Fibroblast of skin of back (primary cell): ENCODE measurements at regions not wholly inside any gene's neighbourhood (a gene's known extent, or its start where the extent isn't known, plus 50 kb on each side); places are given as distances from the start of the nearest gene placed in this dataset.

Experiments
- DNase-seq: peaks from one replicate; pipeline ENCODE4 v3.0.0-alpha.2; 2013

DNA sequence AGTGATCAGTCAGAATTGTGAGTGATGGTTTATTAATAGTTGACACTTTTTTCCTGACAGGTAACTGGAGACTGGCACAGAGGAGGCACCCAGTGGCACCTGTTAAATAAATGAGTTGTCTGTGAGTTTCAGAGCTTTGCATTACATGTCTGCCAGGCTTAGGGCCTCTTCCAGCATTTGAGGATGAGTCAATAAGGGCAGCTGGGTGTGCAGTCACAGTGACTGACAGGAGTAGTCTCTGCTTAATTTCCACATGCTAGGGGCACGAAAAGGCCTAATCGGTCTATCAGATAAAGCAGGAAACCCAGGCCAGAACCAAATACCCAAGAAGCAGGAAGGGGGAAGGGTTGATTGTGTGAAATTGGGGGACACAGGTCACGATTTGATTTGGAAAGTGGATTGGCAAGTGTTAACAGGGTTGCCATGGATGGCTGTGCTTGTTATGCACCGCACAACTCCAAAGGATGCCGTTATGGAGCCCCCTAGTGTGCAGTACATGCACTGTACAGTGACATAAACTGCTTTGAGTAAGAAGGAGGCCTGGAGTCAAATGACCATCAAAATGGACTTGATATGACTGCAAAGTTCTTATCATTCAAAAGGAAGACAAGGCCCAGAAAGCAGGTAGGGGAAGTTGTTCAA lies 111.9 kb upstream of the GGTLC1 start:
- DNase-seq, result peak; percentile 64

DNA sequence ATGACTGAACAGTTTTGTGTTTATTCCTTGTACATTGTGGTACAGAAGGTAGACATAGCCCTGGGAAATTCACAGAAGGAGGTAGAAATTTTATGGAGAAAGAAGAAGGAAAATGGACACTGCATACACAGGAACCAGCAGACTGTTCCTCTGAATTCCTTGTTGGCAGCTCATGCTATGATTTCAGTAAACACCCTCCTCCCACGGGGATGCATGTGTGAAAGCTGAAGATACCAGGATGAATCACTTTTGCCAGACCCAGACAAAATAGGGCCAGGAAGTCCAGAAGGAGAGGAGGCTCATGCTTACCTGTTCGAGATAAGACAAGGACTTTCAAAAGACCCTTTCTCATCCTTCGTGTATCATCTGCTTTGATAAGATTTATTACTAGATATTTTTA lies 110.3 kb upstream of the GGTLC1 start:
- peak; percentile 89 for DNase-seq

DNA sequence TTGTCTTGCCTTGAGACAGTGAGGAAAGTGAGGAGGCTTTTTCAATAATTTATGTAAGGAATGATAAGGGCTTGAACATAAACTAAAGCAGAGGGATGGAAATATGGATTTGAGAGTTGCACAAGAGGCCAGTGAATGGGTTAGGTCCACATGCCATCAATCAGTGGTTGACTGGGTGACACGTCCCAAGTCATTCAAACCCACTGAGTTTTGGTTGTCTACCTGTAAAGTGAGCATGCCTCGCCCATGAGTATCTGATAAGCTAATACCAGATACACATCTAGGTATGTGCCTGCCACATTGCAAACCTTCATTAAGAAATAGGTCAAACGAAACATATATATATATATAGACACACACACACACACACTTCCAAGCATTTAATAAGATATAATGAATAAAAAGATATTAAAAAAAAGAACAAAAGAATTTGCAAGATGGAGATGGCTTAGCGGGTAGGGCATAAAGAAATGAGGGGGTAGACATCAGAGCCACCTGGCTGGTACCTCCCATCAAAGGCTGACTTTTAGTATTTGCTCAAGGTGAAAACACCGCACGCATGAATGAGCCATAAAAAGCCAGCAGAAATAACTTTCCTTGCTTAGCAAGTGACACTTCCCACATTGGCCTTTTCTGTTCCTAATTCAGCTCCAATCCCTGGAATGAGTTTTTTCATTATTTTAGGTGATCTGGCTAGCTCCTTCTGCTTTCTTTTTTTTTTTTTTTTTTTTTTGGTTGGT lies 109.1 kb upstream of the GGTLC1 start:
- no peak for DNase-seq

DNA sequence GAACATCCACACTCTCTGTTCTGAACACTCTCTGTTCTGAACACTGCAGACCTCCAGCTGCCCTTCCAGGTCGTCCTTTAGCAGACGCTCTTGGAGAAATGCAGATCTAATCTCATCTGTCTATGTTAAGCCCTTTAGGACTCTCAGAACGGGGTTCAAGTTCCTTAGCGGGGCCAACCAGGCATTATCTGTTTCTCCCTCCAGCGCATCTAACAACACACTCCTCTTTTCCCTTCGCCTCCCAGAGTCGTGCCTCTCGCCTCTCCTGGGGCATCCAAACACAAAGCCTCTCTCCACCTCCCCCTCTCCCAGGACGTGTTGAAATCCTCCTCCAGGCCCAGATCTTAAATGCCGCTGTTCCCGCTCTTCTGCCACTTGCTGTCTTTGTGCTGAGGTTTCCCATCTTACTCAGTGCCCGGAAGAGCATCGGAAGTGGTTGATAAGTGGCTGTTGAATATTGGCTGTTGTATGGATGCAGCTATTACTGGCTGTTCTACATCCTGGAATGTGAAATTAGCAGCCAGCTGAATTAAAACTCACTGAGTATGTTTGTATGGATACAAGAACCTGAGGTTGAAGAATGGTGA lies 108.4 kb upstream of the GGTLC1 start:
- DNase-seq, result no peak

DNA sequence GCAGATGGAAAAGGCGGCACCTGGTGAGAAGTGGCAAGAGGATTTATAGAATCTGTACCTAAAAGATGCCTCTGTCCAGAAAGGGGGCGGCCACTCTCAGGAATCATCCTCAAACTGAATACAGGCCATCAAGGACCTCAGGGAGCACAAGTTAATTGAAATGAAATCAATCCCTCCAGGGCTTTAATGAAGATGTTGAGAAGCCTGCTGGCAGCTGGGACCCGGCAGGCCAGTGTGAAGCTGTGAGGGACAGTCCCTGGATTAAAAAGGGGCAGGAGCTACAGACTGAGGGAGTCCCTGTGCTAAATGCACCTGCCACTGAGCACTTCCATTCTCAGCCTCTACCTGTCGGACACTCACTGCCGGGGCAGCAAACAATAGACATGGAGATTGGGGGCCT lies 107.7 kb upstream of the GGTLC1 start:
- DNase-seq, result no peak

DNA sequence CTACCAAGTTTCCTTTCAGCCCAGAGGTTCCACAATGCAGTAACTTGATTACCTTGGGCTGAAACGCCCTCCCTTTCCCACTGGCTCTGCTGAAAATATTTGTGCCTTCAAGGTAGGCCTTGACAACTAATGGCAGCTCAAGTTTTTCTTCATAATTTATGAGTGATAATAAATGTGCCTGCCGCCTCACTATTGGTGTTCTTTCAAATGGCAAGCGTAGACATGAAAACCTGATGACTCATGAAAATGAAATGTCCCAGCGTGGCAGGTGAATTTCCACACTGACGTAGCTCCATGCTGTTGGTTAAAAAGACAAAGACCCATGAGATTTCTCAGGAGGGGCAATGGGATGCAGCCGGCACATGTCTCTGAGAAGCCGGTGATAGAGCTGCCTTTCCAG lies 107.2 kb upstream of the GGTLC1 start:
- DNase-seq, result no peak

DNA sequence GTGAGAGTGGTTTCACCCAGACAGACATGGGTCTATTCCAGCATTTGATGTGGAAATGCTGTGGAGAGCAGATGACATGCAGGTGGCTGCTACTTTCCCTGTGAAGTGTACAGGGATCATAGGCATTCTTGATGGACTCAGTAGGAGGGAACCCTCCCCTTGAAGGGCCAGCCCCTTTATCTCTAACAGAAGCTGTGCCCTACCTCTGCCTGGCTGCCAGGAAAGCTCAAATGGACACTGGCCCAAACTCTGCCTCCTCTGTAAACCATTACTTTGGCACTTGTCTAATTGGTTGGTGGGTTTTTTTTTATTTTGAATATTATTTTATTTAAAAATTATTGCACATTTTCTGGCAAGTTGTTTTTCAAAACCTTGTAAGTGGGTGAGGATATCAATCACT lies 106.7 kb upstream of the GGTLC1 start:
- DNase-seq, result no peak

DNA sequence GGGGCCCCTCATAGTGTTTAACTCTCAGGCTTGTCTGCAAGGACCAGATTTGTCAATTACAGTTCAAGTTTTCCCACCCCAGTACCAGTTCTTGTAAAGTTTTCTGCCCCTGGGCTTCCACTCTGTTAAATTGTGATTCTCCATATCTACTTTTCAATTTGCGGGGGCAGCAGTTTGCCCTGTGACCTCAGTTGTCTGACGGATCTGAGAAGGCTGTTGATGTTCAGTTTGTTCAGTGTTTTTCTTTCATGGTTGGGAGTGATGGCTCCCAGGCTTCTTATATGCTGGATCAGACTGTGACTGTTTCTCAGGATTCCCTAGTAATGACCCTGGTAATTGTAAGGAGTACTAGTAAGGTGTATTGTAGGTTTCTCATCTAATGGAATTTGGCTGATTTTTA lies 101.0 kb upstream of the GGTLC1 start:
- DNase-seq, result no peak

DNA sequence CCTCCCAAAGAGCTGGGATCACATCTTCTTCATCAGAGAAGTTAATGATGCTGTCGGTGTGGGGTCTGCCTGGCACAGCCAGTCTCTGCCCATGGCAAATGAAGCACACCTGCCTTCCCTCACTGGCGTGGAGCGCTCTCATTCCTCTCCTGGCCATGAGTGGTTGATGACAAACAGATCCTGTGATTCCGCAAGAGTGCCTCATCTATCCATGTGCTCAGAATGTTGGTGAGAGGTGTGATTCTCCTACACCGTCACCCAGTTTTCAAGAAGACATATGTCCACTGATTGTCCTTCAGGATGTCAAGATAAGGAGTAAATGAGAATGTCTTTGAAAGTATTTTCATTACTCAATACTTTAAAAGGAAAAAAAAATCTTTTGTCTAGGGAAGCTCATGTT lies 97.5 kb upstream of the GGTLC1 start:
- DNase-seq, result no peak

DNA sequence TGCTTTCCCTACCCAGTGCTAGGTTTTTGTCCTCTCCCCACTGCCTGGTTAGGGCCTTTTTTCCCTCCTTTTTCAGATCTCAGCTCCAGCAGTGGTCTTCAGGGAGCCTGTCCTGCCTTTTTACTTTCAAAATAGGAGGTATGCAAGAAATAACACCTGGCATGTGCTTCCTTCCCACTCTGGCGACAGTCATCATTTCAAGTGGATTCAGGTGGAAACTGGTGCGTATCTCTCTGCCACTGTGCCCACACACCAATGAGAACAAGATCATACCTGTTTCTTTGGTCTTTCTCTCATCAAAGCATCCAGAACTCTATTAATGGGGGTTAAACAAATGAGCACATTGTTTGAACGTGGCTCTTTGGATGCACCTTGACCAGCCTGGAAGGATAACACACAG lies 95.7 kb upstream of the GGTLC1 start:
- DNase-seq, result no peak

DNA sequence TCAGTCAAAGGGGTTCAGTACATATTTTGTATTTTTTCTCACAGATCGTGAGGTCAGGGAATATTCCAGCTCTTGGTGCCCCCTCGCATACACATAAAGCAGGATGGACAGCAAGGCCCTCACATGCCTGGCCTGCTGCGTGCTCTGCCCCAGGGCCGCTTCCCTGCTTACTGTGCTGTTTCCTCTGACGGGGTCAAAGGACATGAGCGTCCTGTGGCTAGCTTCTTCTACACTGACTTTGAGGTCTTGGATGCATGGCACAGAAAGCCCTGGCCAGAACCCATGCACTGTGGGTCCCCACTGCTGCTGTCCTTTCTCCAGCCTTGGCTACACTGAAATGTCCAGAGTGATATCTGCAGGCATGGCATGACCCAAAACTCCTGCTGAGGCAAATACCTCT lies 92.5 kb upstream of the GGTLC1 start:
- no peak for DNase-seq

DNA sequence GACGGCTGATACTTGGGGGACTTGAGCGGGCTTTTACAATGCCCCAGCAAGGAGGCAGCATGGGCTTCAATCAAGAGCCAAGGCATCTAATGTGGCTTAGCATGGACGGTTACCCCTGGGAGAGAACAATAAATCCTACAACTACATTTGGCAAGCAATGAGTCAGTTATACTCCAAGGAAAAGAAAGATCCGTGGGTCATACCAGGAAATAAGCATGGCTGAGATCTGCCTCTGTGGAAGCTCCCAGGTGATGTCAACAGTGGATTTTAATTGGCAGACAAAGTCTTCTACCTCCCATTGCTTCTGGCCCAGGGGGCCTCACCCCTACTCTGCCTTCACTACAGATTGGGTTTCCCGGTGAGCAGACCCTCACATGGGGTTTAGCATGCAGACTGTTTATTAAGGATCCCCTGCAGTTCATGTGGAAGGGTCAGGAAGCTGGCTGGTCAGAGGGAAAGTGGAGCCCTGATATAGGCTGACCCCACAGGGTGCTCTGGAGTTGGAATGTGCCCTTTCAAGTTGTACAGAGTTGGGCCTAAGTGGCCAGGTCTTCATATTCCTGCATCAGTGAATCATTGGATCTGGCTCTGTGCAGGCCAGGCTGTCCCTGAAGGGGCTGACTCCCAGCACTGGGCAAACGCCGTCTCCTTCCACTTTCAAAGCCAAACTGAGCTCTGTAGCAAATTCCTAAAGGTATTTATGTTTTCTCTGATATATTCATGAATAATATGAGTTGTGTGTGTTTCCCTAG lies 91.3 kb upstream of the GGTLC1 start:
- no peak for DNase-seq

DNA sequence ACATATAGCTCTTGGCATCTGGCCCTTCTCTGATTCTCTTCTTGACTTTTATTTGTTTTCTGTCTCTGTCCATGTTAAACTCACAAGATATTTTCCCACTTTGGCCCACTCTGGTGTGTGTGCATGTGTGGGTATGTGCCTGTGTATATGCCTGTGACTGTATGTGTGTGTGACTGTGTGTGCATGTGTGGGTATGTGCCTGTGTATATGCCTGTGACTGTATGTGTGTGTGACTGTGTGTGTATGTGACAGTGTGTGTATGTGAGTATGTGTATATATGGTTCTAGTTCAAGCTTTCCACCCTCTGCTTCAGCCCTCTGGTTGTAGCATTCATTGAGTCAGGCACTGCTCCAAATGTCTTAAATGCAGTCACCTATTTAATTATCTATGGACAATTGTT lies 88.6 kb upstream of the GGTLC1 start:
- DNase-seq, result no peak

DNA sequence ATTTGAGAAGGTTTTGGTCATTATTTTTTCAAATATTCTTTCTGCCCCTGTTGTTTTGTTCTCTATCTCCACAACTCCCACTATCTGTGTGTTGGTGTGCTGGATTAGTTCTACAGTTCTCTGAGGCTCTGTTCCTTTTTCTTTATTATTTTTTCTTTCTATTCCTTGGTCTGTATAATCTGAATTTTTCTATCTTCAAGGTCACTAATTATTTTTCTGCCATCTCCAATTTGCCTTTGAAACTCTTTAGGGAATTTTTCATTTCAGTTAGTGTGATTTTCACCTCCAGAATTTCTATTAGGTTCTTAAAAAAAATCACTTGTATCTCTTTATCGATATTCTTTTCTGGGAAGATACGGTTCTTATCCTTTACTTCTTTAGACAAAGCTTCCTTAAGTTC lies 82.1 kb upstream of the GGTLC1 start:
- no peak for DNase-seq

DNA sequence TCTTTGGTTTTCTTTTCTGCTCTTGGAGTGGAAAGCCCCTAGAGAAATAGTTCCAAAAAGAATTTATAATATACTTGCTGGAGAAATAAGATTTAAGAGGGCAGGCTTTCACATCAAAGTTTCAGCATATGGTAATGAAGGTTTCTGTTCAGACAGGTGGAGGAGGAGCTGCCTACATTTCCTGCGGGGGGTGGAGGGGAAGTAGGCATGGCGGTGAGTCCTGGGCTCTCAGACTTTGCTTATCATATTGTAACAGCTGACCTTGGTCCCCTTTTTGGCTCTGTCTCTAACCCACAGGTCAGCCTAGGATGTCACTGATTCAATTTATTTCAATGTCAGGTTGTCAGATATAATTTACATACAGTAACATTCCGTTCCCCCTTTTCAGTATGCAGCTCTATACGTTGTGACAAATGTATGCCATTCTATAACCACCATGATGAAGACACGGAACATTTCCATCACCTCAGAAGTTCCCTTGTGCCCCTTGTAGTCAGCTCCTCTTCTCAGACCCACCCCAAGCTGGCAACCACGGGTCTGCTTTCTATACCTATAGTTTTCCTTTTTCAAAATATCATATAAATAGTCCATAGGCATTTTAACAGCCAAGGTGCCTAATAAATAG lies 77.6 kb upstream of the GGTLC1 start:
- no peak for DNase-seq

DNA sequence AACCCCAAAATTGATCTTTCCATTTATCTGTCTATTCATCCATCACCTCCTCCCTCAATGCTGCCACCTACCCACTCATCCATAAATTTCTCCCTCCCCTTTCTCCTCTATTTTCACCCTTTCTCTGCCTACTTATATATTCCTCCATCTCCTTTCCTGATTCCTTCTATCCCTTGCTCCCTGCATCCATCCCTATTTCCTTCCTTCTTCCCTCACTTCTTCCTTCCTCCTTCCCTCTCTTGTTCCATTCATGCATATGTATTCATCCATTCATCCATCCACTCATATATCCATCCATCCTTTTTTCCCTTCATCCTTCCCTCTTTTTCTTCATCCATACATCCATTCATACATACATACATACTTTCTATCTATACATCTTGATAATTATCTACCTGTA lies 76.3 kb upstream of the GGTLC1 start:
- no peak for DNase-seq

DNA sequence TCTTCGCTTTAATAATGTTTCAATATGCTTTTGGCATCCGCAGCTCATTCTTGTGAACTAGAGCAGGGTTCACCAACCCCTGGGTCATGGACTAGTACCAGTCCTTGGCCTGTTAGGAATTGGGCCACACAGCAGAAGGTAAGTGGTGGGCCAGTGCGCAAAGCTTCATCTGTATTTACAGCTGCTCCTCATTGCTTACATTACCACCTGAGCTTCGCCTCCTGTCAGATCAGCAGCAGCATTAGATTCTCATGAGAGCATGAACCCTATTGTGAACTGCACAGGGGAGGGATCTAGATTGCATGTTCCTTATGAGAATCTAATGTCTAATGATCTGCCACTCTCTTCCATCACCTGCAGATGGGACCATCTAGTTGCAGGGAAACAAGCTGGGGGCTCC lies 75.5 kb upstream of the GGTLC1 start:
- DNase-seq, result no peak

DNA sequence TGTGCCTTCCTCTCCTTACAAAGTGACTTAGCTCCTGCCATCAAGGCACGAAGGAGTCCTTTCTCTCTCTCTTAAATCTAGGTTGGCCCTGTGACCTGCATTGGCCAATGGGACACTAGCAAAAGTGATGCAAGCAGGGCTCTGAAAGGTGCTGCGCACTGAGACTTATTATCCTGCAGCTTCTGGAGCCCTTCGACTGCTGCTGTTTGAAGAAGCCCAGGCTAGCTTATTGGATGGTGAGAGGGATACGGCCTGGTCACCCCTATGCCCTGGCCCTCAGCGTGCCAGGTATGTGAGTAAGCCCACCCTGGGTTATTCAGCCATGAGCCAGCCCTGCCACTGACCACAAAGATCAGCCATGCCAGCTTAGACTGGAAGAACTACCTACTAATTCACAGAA lies 74.5 kb upstream of the GGTLC1 start:
- DNase-seq, result no peak

DNA sequence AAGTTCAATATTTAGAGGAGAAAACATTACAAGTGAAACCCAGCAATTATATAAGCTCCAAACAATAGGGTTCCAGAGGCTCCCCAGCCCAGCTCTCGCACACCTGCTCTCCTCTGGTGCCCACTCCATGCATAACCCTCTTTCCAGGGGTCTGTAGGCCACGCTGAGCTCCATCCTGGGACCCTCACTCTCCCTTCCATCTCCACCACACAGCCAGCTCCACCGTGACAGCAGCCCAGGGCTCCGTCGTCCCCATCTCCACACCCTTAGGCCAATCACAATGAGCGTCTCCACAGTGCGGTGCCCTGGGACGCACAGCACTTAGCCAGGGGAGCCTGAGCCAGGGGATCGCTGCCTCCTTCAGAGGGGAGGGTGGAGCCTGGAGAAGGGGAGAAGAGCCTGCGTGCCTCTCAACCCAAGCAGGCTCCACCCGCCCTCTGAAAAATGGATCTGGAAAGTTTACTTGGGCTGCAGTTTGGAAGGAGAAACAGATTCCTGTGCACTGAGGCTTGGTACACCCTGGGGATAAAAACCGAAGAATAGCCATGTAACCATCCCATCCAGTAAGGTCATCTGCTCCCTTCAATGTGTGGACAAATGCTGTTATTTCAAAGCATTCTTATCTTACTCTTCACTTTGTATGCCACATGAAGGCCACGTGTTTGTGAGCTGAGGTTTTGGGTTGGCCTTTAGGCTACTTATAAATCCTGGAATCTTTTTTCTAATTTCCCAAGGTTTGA lies 72.4 kb upstream of the GGTLC1 start:
- DNase-seq, result no peak

DNA sequence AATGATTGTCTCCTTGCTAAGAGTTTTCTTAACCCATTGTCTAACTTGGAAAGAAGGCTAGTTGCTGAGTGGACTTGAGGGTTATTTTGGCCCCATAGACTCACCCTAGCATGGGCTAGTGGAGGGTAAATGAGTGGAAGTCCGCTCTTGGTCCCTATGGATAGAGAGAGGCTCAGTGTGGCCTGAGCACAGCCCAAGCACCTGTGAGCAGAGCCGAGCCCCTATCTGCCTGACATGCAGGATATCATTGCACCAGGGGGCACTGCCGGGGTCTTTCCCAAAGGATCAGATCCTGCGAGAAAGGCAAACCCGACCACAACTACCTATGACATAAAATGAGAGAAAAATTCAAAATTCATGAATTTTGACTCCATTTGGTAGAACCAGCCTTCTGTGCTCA lies 70.6 kb upstream of the GGTLC1 start:
- DNase-seq, result no peak

DNA sequence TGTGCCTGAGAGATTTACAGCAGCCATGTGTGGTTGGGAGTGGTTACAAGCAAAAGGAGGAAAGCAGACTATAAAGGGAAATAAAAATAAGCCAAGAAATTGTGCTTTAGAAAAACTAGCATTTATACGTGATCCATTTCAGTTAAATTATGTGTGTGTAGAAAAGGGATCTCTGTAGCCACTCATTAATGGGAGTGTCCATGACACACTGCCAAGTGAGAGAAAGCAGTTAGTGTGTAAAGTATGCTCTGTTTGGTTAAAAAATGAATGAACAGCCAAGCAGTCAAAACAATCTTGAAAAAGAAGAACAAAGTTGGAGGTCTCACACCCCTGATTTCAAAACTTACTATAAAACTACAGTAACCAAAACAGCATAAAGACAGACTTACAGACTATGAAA lies 67.9 kb upstream of the GGTLC1 start:
- DNase-seq, result no peak

DNA sequence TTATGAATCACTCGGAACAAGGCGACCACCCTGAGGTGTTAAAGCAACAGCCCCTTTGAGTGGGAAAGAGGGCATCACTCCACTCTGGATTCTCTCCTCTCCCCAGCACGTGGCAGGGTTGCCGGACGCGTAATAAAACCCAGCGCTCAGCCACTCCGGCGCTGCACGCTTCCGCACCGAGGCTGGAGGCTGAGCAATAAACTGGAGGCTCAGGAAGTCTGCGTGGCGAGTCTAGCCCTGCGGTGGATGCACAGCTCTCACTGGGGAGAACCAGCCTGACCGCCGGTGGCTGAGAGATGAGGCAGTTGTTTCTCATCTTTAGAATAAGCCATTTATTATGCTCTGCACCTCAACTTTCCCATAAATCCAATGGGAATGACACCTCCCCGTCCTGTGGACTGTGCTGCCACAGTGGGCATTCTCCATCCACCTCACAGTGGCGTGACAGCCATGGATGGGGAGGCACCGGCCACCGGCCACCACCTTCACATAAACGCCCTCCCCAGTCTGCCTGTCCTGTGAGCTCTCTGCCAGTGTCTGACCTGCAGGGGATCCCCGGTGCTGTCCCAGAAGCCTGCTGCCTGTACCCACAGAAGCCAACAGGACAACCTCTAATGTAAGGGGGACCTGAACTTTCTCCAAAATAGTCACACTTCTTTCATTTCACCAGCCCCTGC lies 64.2 kb upstream of the GGTLC1 start:
- no peak for DNase-seq
